HG02642 (cell line): ENCODE measurements at regions not wholly inside any gene's neighbourhood (a gene's known extent, or its start where the extent isn't known, plus 50 kb on each side); places are given as distances from the start of the nearest gene placed in this dataset.

ENCODE experiments used
- ATAC-seq: cut with Tn5 transposase; IDR thresholded peaks from one replicate; pipeline ENCODE4 v1.9.1; 2021; ENCODE audit warnings: mild to moderate bottlenecking; ENCODE audit not compliant: unreplicated experiment, poor library complexity

- no peak for ATAC-seq
Observed at GRCh38 chr5:176173647-176174046, 64.6 kb upstream of the SIMC1 start.

GRCh38 chr5:176174345-176175025, 63.7 kb upstream of the SIMC1 start:
- no peak for ATAC-seq

DNA sequence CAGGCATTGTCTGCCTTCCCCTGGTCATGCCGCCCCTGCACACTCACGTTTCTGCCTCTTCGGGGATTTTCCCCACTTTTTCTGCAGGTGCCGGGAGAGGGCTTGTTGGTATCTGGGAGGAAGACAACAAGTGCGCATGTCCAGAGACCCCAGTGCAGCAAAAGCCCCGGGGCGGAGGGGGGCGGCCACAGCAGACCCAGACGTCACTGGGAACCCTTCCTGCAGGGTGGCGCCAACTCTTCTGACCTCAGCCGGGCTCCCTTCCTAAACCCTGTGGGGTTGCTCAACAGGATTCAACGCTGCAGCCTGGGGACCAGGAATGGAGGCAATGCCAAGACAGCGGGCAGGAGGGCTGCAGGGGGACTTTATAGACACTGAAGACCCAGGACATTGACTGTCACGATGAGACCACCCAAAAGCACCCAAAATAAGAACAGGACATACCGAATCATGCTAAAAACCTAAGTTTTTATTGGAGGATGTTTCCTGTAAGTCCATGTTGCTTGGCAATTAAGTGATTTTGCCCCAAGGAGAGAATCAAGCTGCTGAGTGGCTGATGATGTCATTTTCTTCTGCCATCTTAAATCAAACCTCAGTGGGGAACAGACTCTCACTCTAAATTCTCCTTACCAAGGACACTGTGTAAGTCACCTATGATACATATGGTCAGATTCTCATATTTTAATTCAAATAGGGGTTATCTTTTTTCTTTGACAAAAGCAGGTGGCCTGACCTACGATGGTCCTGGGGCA, 62.9 kb upstream of the SIMC1 start:
- no peak for ATAC-seq

- no peak for ATAC-seq
Observed at GRCh38 chr5:176176231-176176630, 62.0 kb upstream of the SIMC1 start.

DNA sequence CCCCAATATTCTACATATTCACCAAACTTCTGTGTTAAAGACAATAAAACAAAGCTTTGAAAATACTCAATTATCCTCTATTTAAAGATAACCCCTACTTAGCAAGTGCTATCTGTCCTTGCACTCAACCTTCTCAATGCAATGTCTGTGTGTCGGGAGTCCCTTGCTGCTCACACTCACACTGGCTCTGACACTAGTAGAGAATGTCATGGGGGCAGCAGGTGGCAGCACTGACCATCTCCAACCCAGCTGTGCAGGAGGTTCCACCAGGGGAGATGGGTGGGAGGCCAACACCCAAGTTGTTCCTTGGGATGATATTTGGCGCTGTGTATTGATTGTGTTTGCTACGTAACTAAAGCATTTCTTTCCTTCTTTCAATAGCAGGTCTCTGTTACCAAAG, 59.4 kb upstream of the SIMC1 start:
- no peak for ATAC-seq

- no peak for ATAC-seq
Observed at GRCh38 chr5:176180339-176180738, 57.9 kb upstream of the SIMC1 start.

DNA sequence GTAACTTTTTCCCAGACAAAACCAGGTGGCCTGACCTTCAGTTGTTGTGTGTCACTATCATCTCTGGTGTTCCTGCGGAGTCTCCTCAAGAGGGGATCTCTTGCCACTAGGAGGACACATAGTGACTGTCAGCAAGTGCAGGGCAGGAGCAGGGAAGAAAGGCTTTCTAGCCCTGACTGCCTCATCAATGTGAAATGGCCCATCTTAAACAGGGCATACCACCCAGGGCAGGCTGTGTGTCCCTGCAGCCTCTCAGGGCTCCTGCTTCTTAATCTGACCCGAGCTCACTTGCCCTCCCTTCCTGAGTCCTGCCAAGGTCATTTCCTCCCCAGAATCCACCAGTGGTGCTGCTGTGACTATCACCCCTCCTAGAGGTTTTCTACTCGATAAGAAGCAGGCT, 57.4 kb upstream of the SIMC1 start:
- ATAC-seq = no peak

GRCh38 chr5:176181271-176181855, 56.9 kb upstream of the SIMC1 start:
- no peak for ATAC-seq

DNA sequence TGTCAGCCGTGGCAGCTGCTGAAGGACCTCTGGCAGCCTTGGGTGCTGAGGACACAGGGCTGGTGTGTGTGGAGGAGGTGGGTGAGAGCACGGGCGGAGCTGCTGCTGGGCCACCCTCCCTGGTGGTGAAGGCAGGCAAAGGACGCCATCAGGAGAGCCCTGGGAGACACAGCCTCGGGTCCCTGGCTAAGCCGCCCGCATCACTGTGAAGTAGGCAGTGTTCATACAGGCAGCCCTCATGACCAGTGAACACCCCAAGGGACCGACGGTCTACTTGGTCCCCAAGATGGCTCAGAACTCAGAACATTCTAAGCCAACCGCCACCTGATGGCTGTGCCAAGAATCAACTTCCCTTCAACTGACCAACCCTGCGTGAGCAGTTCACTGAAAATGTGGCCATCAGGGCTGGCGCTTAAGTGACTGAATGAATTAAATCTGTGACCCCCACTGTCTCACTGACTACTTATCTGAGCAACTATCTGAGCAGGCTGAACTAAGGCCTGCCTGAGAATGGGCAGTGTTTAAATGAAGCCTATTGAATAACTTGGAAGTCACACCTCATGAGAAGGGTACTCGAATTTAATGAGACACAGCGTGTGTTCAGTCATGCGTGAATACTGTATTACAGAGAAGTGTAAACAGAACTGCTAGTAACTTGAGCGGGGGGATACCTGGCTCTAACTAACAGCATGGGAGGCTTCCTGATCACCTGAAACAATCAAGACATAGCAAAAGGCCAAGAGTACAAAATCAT, 54.7 kb upstream of the SIMC1 start:
- ATAC-seq = no peak

DNA sequence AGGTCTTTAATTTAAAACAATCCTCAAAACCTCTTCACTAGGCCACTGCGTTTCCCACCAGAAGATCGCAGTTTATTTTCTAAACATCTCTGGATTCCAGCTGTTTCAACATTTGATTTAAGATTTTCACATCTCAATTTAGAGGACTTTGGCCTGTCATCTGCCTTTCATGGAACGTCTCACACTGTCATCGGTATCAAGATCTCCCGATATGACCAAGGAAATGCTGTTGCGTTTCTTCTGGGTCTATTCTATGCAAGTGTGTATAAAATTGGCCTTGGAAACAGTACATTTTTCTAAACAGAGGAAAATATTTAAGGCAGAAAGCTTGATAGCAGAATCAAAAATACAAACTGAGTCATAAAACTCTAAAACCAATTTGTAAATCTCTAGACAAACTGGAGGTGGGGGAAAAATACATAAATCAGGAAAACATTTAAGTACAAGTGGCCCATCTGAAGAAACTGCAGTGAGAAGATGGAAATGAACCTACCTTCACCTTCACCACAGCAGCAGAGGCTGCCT, 53.6 kb upstream of the SIMC1 start:
- ATAC-seq = no peak

- no peak for ATAC-seq
Observed at GRCh38 chr5:176185133-176185733, 53.0 kb upstream of the SIMC1 start.

- no peak for ATAC-seq
Observed at GRCh38 chr5:176186107-176186506, 52.1 kb upstream of the SIMC1 start.

DNA sequence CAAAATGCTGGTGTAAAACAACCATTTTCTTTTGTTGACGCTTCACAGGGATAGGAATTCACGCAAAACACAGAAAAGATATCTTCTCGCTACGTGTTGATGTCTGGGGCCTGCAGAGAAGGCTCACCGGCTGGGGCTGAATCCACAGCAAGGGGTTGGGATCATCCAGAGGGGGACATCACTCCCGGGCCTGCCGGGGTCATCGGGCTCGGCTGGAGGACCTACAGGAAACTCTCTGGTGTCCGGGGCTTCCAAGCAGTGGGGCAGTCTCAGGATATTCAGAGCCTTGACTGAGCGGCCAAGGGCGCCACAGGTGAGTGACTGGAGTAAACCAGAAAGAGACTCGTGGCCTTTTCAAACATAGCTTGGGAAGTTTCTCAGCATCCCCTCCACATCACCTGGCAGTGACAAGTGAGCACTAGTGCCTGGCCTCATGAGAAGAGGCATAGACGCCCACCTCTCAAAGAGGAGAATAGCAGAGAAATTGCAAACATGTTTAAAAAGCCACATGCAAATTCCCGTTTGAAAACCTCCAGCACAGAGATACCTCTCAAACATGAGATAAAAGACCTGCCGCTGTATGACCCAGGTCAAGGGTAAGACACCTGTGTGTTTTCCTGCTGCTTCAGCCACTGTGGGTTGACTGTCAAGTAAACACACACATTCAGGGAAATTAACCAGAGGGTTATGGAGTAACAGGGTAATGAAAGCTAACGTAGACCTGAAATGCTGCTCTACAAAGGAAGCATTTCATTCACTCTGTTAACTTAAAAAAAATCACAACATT, 50.8 kb upstream of the SIMC1 start:
- no peak for ATAC-seq

GRCh38 chr5:176188085-176188484, 50.1 kb upstream of the SIMC1 start:
- ATAC-seq = no peak
